Breast epithelium (tissue), 4 donors: ENCODE measurements at regions not wholly inside any gene's neighbourhood (a gene's known extent, or its start where the extent isn't known, plus 50 kb on each side); places are given as distances from the start of the nearest gene placed in this dataset.

ENCODE experiments used
- DNase-seq, 2 donors: peaks; one replicate each; pipeline ENCODE4 v3.0.0-alpha.2; 2019; ENCODE audit warnings: low spot score in 2 of 2
- H3K27ac ChIP-seq, 2 donors: fragments of 200-600 bp; sonication (generic) in 1 of 2; one replicate each; pipeline ENCODE4 v1.5.1; 2016 to 2019; ENCODE audit warnings: mild to moderate bottlenecking in 1 of 2
- H3K27me3 ChIP-seq, 2 donors: fragments of 200-600 bp; sonication (generic) in 1 of 2; one replicate each; pipeline versions ENCODE4 v1.5.1 to v1.6.0; 2017 to 2019; ENCODE audit warnings: control low read depth in 1 of 2, mild to moderate bottlenecking in 1 of 2
- H3K36me3 ChIP-seq: fragments of 200-600 bp; one replicate; pipeline ENCODE4 v1.5.1; 2019
- H3K4me1 ChIP-seq, 2 donors: fragments of 200-600 bp; sonication (generic); one replicate each; pipeline ENCODE4 v1.5.1; 2016 to 2019; ENCODE audit warnings: control low read depth in 1 of 2
- H3K4me3 ChIP-seq, 3 donors: fragments of 200-600 bp; sonication (generic); 1 replicate in 2 of 3; 2 replicates in 1 of 3; pipeline ENCODE4 v1.5.1; 2016 to 2019; ENCODE audit warnings: mild to moderate bottlenecking in 3 of 3, moderate library complexity in 2 of 3
- H3K9me3 ChIP-seq, 2 donors: fragments of 200-600 bp; sonication (generic) in 1 of 2; one replicate each; pipeline ENCODE4 v1.5.1; 2016 to 2019; ENCODE audit warnings: control low read depth in 1 of 2
- POLR2A ChIP-seq: fragments of 450-650 bp; IDR thresholded peaks from one replicate; pipeline ENCODE4 v1.6.1; 2016; ENCODE audit warnings: antibody characterized with exemption, mild to moderate bottlenecking, moderate library complexity
- POLR2AphosphoS5 ChIP-seq, 3 donors: sonication (generic); formaldehyde crosslinking; IDR thresholded peaks; one replicate each; pipeline ENCODE4 v1.6.1; 2017; ENCODE audit warnings: antibody characterized with exemption in 3 of 3
- intact Hi-C: fragments of 100-400 bp; cut with DNase I; formaldehyde crosslinking; loops from one replicate; pipeline ENCODE4 v1.15.1; 2023; ENCODE audit warnings: low total_unique reads
- TF ChIP-seq, protein P1 (sequence below), 3 donors: fragments of 450-650 bp; IDR thresholded peaks; one replicate each; pipeline ENCODE4 v1.5.1; 2016 to 2017; ENCODE audit warnings: antibody characterized with exemption in 3 of 3, mild to moderate bottlenecking in 3 of 3, moderate library complexity in 3 of 3

DNA sequence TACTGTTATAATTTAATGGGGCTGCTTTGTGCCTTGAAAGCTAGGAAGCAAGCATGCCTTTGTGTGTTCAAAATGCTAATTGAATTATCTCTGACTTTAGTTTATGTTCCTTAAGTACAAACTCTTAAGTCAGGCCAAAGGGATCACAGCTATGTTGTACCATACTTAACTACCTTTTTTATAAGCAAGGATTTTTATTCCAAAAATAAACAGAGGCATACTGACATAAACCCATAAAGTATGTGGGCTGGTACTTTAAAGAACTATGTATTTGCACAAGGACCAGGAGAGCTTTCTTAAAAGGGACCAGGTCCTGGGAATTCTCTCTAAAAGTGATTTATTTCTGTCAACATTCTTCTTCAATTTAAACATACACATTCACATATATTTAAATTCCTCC lies 57.8 kb upstream of the HCCS start:
- no peak for DNase-seq
- TF ChIP-seq, protein P1, sequence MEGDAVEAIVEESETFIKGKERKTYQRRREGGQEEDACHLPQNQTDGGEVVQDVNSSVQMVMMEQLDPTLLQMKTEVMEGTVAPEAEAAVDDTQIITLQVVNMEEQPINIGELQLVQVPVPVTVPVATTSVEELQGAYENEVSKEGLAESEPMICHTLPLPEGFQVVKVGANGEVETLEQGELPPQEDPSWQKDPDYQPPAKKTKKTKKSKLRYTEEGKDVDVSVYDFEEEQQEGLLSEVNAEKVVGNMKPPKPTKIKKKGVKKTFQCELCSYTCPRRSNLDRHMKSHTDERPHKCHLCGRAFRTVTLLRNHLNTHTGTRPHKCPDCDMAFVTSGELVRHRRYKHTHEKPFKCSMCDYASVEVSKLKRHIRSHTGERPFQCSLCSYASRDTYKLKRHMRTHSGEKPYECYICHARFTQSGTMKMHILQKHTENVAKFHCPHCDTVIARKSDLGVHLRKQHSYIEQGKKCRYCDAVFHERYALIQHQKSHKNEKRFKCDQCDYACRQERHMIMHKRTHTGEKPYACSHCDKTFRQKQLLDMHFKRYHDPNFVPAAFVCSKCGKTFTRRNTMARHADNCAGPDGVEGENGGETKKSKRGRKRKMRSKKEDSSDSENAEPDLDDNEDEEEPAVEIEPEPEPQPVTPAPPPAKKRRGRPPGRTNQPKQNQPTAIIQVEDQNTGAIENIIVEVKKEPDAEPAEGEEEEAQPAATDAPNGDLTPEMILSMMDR (IDR thresholded peaks at IDR 0.05) = no peak
- Histone ChIP-seq H3K36me3 (no peaks in the 10 kb centered on the region), H3K9me3 (no peaks in the 10 kb centered on the region), H3K27me3 (no peaks in the 10 kb centered on the region), H3K4me1 (no peaks in the 10 kb centered on the region), H3K27ac (no peak overlapping the region), H3K4me3 (no peak overlapping the region)
- intact Hi-C loops = no loop called here

DNA sequence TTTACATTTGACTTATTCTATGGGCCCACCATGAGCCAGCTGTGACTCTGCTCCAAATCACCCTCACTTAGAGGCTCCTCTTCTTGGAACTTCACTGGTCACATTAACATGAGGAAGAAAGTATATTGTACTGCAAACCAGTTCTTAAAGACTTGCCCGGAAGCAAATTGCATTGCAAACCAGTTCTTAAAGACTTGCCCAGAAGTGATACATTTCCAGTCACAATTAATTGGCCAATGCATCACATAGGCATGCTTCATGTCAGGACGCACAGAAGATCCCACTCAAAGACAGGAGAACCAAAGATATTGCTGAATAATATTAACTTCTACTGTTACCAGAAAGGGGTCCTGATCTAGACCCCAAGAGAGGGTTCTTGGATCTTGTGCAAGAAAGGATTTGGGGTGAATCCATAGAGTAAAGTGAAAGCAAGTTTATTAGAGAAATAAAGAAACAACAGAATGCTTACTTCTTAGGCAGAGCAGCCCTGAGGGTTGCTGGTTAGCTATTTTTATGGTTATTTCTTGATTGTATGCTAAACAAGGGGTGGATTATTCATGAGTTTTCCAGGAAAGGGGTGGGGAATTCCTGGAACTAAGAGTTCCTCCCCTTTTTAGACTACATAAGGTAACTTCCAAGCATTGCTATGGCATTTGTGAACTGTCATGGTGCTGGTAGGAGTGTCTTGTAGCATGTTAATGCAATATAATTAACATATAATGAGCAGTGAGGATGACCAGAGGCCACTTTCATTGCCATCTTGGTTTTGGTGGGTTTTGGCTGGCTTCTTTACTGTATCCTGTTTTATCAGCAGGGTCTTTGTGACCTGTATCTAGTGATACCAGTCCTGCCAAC lies 54.6 kb upstream of the HCCS start:
- H3K4me1 ChIP-seq = no peaks in the 10 kb centered on the region
- no peak overlapping the region for H3K27ac ChIP-seq
- no peak overlapping the region for H3K4me3 ChIP-seq
- no peaks in the 10 kb centered on the region for H3K36me3 ChIP-seq
- no peak for TF ChIP-seq POLR2AphosphoS5 (IDR thresholded peaks at IDR 0.05)
- no peak for TF ChIP-seq POLR2A
- TF ChIP-seq, protein P1 (IDR thresholded peaks at IDR 0.05) = no peak
- intact Hi-C loops = loop anchor here (5.0 kb wide), 1 partner anchor 939 kb away; no protein-coding TSS in a partner anchor
- no peaks in the 10 kb centered on the region for H3K9me3 ChIP-seq
- peaks cover 0 to 4% of the 10 kb centered on the region in 2 donors for H3K27me3 ChIP-seq
- DNase-seq = no peak

DNA sequence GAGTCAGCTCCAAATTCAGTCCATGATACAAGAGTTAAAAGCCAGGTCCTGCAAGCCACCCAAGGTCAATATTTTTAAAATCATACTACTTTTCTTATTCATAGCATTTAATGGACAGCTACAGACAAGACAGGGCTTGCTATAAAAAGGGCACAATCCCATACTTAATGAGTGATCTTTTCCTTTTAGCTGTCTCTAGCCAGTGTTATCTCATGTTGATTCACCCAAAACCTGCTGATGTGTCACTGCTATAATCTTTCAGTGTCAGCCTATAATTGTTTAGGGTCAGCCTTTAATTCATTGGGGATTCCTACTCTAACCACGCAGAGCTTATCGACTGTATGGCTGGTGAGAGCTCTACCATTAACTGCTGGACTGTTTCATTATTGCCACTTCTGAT lies 51.2 kb upstream of the HCCS start:
- Histone ChIP-seq H3K4me3 (no peak overlapping the region), H3K27me3 (peaks cover 0 to 4% of the 10 kb centered on the region in 2 donors), H3K36me3 (no peaks in the 10 kb centered on the region), H3K4me1 (no peaks in the 10 kb centered on the region), H3K27ac (no peak overlapping the region), H3K9me3 (no peaks in the 10 kb centered on the region)
- TF ChIP-seq POLR2AphosphoS5 (IDR thresholded peaks at IDR 0.05) (no peak), POLR2A (no peak)
- TF ChIP-seq, protein P1 (IDR thresholded peaks at IDR 0.05) = no peak
- DNase-seq = no peak
- intact Hi-C loops = loop anchor here (5.0 kb wide), 1 partner anchor 943 kb away; no protein-coding TSS in a partner anchor
